Heart left ventricle (tissue), 16 donors: ENCODE measurements at regions not wholly inside any gene's neighbourhood (a gene's known extent, or its start where the extent isn't known, plus 50 kb on each side); places are given as distances from the start of the nearest gene placed in this dataset.

Experiments
- ATAC-seq, 4 donors: fragments of 200-7000 bp; cut with Tn5 transposase; one replicate each; pipeline ENCODE4 v1.9.1; 2020 to 2022; ENCODE audit warnings: moderate library complexity in 4 of 4, mild to moderate bottlenecking in 3 of 4, moderate number of reproducible peaks in 1 of 4
- DNase-seq, 5 donors: peaks; one replicate each; pipeline ENCODE4 v3.0.0-alpha.2; 2020
- H3K27ac ChIP-seq, 12 donors: fragments of 200-600 bp; sonication (generic) in 4 of 12; one replicate each; pipeline versions ENCODE4 v1.5.0 to v1.8.0; 2016 to 2022; ENCODE audit warnings: mild to moderate bottlenecking in 2 of 12
- H3K27me3 ChIP-seq, 9 donors: fragments of 200-600 bp; sonication (generic) in 2 of 9; one replicate each; pipeline versions ENCODE4 v1.5.1 to v1.8.0; 2016 to 2022; ENCODE audit warnings: mild to moderate bottlenecking in 3 of 9
- H3K36me3 ChIP-seq, 9 donors: fragments of 200-600 bp; sonication (generic) in 2 of 9; one replicate each; pipeline versions ENCODE4 v1.5.0 to v1.8.0; 2018 to 2022; ENCODE audit warnings: mild to moderate bottlenecking in 2 of 9
- H3K4me1 ChIP-seq, 12 donors: fragments of 200-600 bp; sonication (generic) in 4 of 12; one replicate each; pipeline versions ENCODE4 v1.5.0 to v1.8.0; 2016 to 2022; ENCODE audit warnings: mild to moderate bottlenecking in 3 of 12
- H3K4me3 ChIP-seq, 12 donors: fragments of 200-600 bp; sonication (generic) in 4 of 12; one replicate each; pipeline versions ENCODE4 v1.5.0 to v1.8.0; 2017 to 2022; ENCODE audit warnings: mild to moderate bottlenecking in 9 of 12, moderate library complexity in 4 of 12
- H3K9me3 ChIP-seq, 12 donors: fragments of 200-600 bp; sonication (generic) in 4 of 12; one replicate each; pipeline versions ENCODE4 v1.5.0 to v1.8.0; 2016 to 2022; ENCODE audit warnings: mild to moderate bottlenecking in 1 of 12
- POLR2A ChIP-seq, 2 donors: fragments of 450-650 bp; IDR thresholded peaks; one replicate each; pipeline ENCODE4 v1.6.1; 2017; ENCODE audit warnings: antibody characterized with exemption in 2 of 2, mild to moderate bottlenecking in 2 of 2, moderate library complexity in 2 of 2
- WGBS, 4 donors: extraction: QIAGEN DNeasy Blood & Tissue Kit in 2 of 4; methylation state at CpG; one replicate each; pipeline versions ENCODE4 v1.1.5 to v1.1.7; 2013 to 2018; 5-methylcytosine and 5-hydroxymethylcytosine counted together
- intact Hi-C, 10 donors: fragments of 100-400 bp; cut with DNase I; formaldehyde crosslinking; loops; one replicate each; pipeline versions ENCODE4 v1.11.1 to v1.14.2; 2022
- TF ChIP-seq, protein P1 (sequence below), 12 donors: fragments of 200-600 bp; sonication (generic) in 4 of 12; IDR thresholded peaks; one replicate each; pipeline versions ENCODE4 v1.5.0 to v1.8.0; 2018 to 2022; ENCODE audit warnings: antibody characterized with exemption in 12 of 12, mild to moderate bottlenecking in 5 of 12
- donor health status: ischemic (EF 13 %, LVEDD 7.1; RV severe dilation, severe dysfunction).
- donor health status: healthy with polysubstance abuse.
- donor health status: DM: no; HTN: yes; CAD: no.
- donor health status: DM: no; HTN: no; CAD: no.
- donor health status: ischemic (EF 25% LVEDD 6.9; RV normal size, moderate dysfunction).
- donor health status: ischemic (EF 25% LVEDD 5.7; RV mildly dilated, moderate dysfunction).
- donor health status: healthy.
- donor health status: DM: yes; HTN: yes; CAD: no.
- donor health status: ischemic (EF 35%, LVEDD 5.7; RV mildly dilated, moderate dysfunction).
- donor health status: nonischemic (EF 11% LVEDD 7.7; RV severe dilation, severe dysfunction).
- donor health status: DM: yes; HTN: yes; CAD: no.
- donor health status: PGD.
- donor health status: ischemic (EF 29% LVEDD 5.4; RV normal size, mild dysfunction).
- donor health status: nonischemic (EF 23%, LVEDD 6.1; RV moderate dilation, normal function).

- DNase-seq, result no peak
- no peaks in the 10 kb centered on the region for H3K9me3 ChIP-seq
- ATAC-seq, result no peak
- no peaks in the 10 kb centered on the region for H3K27me3 ChIP-seq
- 32 to 46% (median 39%) methylated on average over 4 of the region's 4 CpGs for WGBS, 4 donors
- intact Hi-C loops, result no loop called here
- H3K27ac ChIP-seq, result no peak overlapping the region
- H3K4me1 ChIP-seq, result no peaks in the 10 kb centered on the region
- H3K36me3 ChIP-seq, result no peaks in the 10 kb centered on the region
- TF ChIP-seq POLR2A (IDR thresholded peaks at IDR 0.05), result no peak
- TF ChIP-seq, protein P1, sequence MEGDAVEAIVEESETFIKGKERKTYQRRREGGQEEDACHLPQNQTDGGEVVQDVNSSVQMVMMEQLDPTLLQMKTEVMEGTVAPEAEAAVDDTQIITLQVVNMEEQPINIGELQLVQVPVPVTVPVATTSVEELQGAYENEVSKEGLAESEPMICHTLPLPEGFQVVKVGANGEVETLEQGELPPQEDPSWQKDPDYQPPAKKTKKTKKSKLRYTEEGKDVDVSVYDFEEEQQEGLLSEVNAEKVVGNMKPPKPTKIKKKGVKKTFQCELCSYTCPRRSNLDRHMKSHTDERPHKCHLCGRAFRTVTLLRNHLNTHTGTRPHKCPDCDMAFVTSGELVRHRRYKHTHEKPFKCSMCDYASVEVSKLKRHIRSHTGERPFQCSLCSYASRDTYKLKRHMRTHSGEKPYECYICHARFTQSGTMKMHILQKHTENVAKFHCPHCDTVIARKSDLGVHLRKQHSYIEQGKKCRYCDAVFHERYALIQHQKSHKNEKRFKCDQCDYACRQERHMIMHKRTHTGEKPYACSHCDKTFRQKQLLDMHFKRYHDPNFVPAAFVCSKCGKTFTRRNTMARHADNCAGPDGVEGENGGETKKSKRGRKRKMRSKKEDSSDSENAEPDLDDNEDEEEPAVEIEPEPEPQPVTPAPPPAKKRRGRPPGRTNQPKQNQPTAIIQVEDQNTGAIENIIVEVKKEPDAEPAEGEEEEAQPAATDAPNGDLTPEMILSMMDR (IDR thresholded peaks at IDR 0.05), result no peak
- no peak overlapping the region for H3K4me3 ChIP-seq
Observed at GRCh38 chrX:143121477-143121876, 95.7 kb downstream of the SPANXN4 start.

GRCh38 chrX:143115466-143115865 is 89.7 kb downstream of the SPANXN4 start:
- TF ChIP-seq POLR2A (IDR thresholded peaks at IDR 0.05), result no peak
- TF ChIP-seq, protein P1 (IDR thresholded peaks at IDR 0.05), result no peak
- no peaks in the 10 kb centered on the region for H3K4me1 ChIP-seq
- H3K36me3 ChIP-seq, result no peaks in the 10 kb centered on the region
- H3K9me3 ChIP-seq, result no peaks in the 10 kb centered on the region
- H3K4me3 ChIP-seq, result no peak overlapping the region
- WGBS, 4 donors, result 91 to 96% (median 94%) methylated on average over 2 of the region's 2 CpGs
- no peak for DNase-seq
- H3K27ac ChIP-seq, result no peak overlapping the region
- H3K27me3 ChIP-seq, result no peaks in the 10 kb centered on the region
- intact Hi-C loops, result no loop called here
- no peak for ATAC-seq

GRCh38 chrX:143095816-143096215 is 70.1 kb downstream of the SPANXN4 start:
- DNase-seq, result no peak
- intact Hi-C loops, result no loop called here
- H3K4me1 ChIP-seq, result no peaks in the 10 kb centered on the region
- H3K27ac ChIP-seq, result no peak overlapping the region
- H3K36me3 ChIP-seq, result no peaks in the 10 kb centered on the region
- no peak for ATAC-seq
- H3K9me3 ChIP-seq, result no peaks in the 10 kb centered on the region
- no peak for TF ChIP-seq POLR2A (IDR thresholded peaks at IDR 0.05)
- TF ChIP-seq, protein P1 (IDR thresholded peaks at IDR 0.05), result no peak
- no peaks in the 10 kb centered on the region for H3K27me3 ChIP-seq
- H3K4me3 ChIP-seq, result no peak overlapping the region

DNA sequence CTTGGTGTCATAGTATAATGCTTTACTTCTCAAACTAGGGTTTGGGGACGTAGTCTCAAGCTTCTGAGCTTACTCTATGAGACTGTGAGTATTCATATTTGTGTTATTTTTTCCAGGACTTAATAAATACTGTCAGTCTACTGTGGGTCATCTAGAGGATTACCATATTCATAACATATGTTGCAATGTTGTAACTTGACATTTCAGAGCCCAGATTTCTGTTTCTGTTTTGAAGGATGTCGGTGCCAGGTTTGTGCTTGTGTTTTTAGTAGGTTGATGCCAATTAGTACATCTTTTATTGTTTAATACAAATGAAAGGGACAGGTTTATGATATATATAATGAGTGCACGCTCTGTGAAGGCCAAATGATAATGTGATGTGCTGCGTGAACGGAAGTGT is 69.6 kb downstream of the SPANXN4 start:
- TF ChIP-seq, protein P1 (IDR thresholded peaks at IDR 0.05), result no peak
- TF ChIP-seq POLR2A (IDR thresholded peaks at IDR 0.05), result no peak
- DNase-seq (no peak), ATAC-seq (no peak)
- no peaks in the 10 kb centered on the region for H3K9me3 ChIP-seq
- no peak overlapping the region for H3K27ac ChIP-seq
- H3K27me3 ChIP-seq, result no peaks in the 10 kb centered on the region
- H3K36me3 ChIP-seq, result no peaks in the 10 kb centered on the region
- intact Hi-C loops, result no loop called here
- H3K4me3 ChIP-seq, result no peak overlapping the region
- no peaks in the 10 kb centered on the region for H3K4me1 ChIP-seq
- 57 to 72% (median 65%) methylated on average over 5 of the region's 5 CpGs for WGBS, 4 donors
